ENCODE measurements at regions not wholly inside any gene's neighbourhood (a gene's known extent, or its start where the extent isn't known, plus 50 kb on each side); places are given as distances from the start of the nearest gene placed in this dataset.

GRCh38 chr4:55238407-55238806 is 107.6 kb upstream of the SRD5A3 start:
- FAIRE-seq (no peak), DNase-seq (ENCODE audit: low read depth, low spot score) (no peak)
- no peak for TF ChIP-seq EZH2 (IDR thresholded peaks at IDR 0.05; ENCODE audit: low read length)
- no peaks in the 10 kb centered on the region for H4K20me1 ChIP-seq (ENCODE audit: control insufficient read depth, extremely low read depth, insufficient read depth, low read length)
- no peak overlapping the region for H3K4me3 ChIP-seq (ENCODE audit: control insufficient read depth in 2 of 3, extremely low read depth in 1 of 3, insufficient read depth in 2 of 3, low read depth in 1 of 3, low read length in 3 of 3)
- no peaks in the 10 kb centered on the region for H3K9me3 ChIP-seq (ENCODE audit: control insufficient read depth, low read depth, low read length)
- H3K79me2 ChIP-seq (ENCODE audit: control insufficient read depth, insufficient read depth, low read length), result no peaks in the 10 kb centered on the region
- no peak overlapping the region for H3K9ac ChIP-seq (ENCODE audit: control insufficient read depth, extremely low read depth, insufficient read depth, low read length)
- H3K4me2 ChIP-seq (ENCODE audit: control insufficient read depth, extremely low read depth, insufficient read depth, low read depth, low read length), result no peak overlapping the region
- H3K9me1 ChIP-seq (ENCODE audit: control insufficient read depth, extremely low read depth, insufficient read depth, low read length), result no peaks in the 10 kb centered on the region
- dilution Hi-C loops (cut with MboI; ENCODE audit: extremely low pct_ligation_motif_present, low sequenced_read_pairs), result no loop called here
- H3K4me1 ChIP-seq (ENCODE audit: control insufficient read depth, extremely low read depth, insufficient read depth, low read length), result no peaks in the 10 kb centered on the region
- H3K27me3 ChIP-seq (ENCODE audit: control insufficient read depth, extremely low read depth, insufficient read depth, low read length), result no peaks in the 10 kb centered on the region
- H3K36me3 ChIP-seq (ENCODE audit: control insufficient read depth in 2 of 2, extremely low read depth in 1 of 2, insufficient read depth in 2 of 2, low read length in 2 of 2), result no peaks in the 10 kb centered on the region
- no peak overlapping the region for H2AFZ ChIP-seq (ENCODE audit: control insufficient read depth, low read length)
- H3K27ac ChIP-seq (ENCODE audit: control insufficient read depth, insufficient read depth, low read length), result no peak overlapping the region

DNA sequence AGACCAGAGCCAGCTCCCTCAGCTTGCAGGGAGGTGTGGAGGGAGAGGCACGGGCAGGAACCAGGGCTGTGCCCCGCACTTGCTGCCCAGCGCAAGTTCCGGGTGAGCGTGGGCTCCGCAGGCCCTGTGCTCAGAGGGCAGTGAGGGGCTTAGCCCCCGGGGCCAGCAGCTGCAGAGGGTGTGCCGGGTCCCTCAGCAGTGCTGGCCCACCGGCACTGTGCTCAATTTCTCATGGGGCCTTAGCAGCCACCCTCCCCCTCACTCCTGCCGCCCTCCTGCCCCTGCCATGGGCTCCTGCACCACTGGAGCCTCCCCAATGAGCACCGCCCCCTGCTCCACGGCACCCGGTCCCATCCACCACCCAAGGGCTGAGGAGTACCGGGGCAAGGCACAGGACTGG is 104.6 kb upstream of the SRD5A3 start:
- H3K4me3 ChIP-seq (ENCODE audit: control insufficient read depth in 2 of 3, extremely low read depth in 1 of 3, insufficient read depth in 2 of 3, low read depth in 1 of 3, low read length in 3 of 3), result no peak overlapping the region
- H3K27ac ChIP-seq (ENCODE audit: control insufficient read depth, insufficient read depth, low read length), result no peak overlapping the region
- no peaks in the 10 kb centered on the region for H4K20me1 ChIP-seq (ENCODE audit: control insufficient read depth, extremely low read depth, insufficient read depth, low read length)
- no peaks in the 10 kb centered on the region for H3K4me1 ChIP-seq (ENCODE audit: control insufficient read depth, extremely low read depth, insufficient read depth, low read length)
- no peak for FAIRE-seq
- dilution Hi-C loops (cut with MboI; ENCODE audit: extremely low pct_ligation_motif_present, low sequenced_read_pairs), result no loop called here
- no peak overlapping the region for H3K9ac ChIP-seq (ENCODE audit: control insufficient read depth, extremely low read depth, insufficient read depth, low read length)
- H3K9me3 ChIP-seq (ENCODE audit: control insufficient read depth, low read depth, low read length), result no peaks in the 10 kb centered on the region
- H2AFZ ChIP-seq (ENCODE audit: control insufficient read depth, low read length), result no peak overlapping the region
- H3K36me3 ChIP-seq (ENCODE audit: control insufficient read depth in 2 of 2, extremely low read depth in 1 of 2, insufficient read depth in 2 of 2, low read length in 2 of 2), result no peaks in the 10 kb centered on the region
- H3K79me2 ChIP-seq (ENCODE audit: control insufficient read depth, insufficient read depth, low read length), result no peaks in the 10 kb centered on the region
- no peak for DNase-seq (ENCODE audit: low read depth, low spot score)
- H3K27me3 ChIP-seq (ENCODE audit: control insufficient read depth, extremely low read depth, insufficient read depth, low read length), result no peaks in the 10 kb centered on the region
- no peak overlapping the region for H3K4me2 ChIP-seq (ENCODE audit: control insufficient read depth, extremely low read depth, insufficient read depth, low read depth, low read length)
- TF ChIP-seq EZH2 (IDR thresholded peaks at IDR 0.05; ENCODE audit: low read length) (no peak), CTCF (optimal IDR thresholded peaks at IDR 0.05 in 1 of 3, IDR thresholded peaks at IDR 0.05 in 1 of 3, conservative IDR thresholded peaks at IDR 0.05 in 1 of 3; ENCODE audit: extremely low read depth in 1 of 3, insufficient read depth in 2 of 3, low read length in 3 of 3) (no peak)
- no peaks in the 10 kb centered on the region for H3K9me1 ChIP-seq (ENCODE audit: control insufficient read depth, extremely low read depth, insufficient read depth, low read length)

- no peaks in the 10 kb centered on the region for H3K79me2 ChIP-seq (ENCODE audit: control insufficient read depth, insufficient read depth, low read length)
- TF ChIP-seq EZH2 (IDR thresholded peaks at IDR 0.05; ENCODE audit: low read length), result no peak
- TF ChIP-seq CTCF (optimal IDR thresholded peaks at IDR 0.05 in 1 of 3, IDR thresholded peaks at IDR 0.05 in 1 of 3, conservative IDR thresholded peaks at IDR 0.05 in 1 of 3; ENCODE audit: extremely low read depth in 1 of 3, insufficient read depth in 2 of 3, low read length in 3 of 3), result no peak
- no peaks in the 10 kb centered on the region for H3K9me3 ChIP-seq (ENCODE audit: control insufficient read depth, low read depth, low read length)
- H3K27me3 ChIP-seq (ENCODE audit: control insufficient read depth, extremely low read depth, insufficient read depth, low read length), result no peaks in the 10 kb centered on the region
- no peak overlapping the region for H3K9ac ChIP-seq (ENCODE audit: control insufficient read depth, extremely low read depth, insufficient read depth, low read length)
- dilution Hi-C loops (cut with MboI; ENCODE audit: extremely low pct_ligation_motif_present, low sequenced_read_pairs), result no loop called here
- H3K4me3 ChIP-seq (ENCODE audit: control insufficient read depth in 2 of 3, extremely low read depth in 1 of 3, insufficient read depth in 2 of 3, low read depth in 1 of 3, low read length in 3 of 3), result no peak overlapping the region
- no peak overlapping the region for H3K27ac ChIP-seq (ENCODE audit: control insufficient read depth, insufficient read depth, low read length)
- no peak overlapping the region for H2AFZ ChIP-seq (ENCODE audit: control insufficient read depth, low read length)
- H4K20me1 ChIP-seq (ENCODE audit: control insufficient read depth, extremely low read depth, insufficient read depth, low read length), result no peaks in the 10 kb centered on the region
- H3K4me2 ChIP-seq (ENCODE audit: control insufficient read depth, extremely low read depth, insufficient read depth, low read depth, low read length), result no peak overlapping the region
- no peaks in the 10 kb centered on the region for H3K4me1 ChIP-seq (ENCODE audit: control insufficient read depth, extremely low read depth, insufficient read depth, low read length)
- H3K9me1 ChIP-seq (ENCODE audit: control insufficient read depth, extremely low read depth, insufficient read depth, low read length), result no peaks in the 10 kb centered on the region
- H3K36me3 ChIP-seq (ENCODE audit: control insufficient read depth in 2 of 2, extremely low read depth in 1 of 2, insufficient read depth in 2 of 2, low read length in 2 of 2), result no peaks in the 10 kb centered on the region
- no peak for FAIRE-seq
- DNase-seq (ENCODE audit: low read depth, low spot score), result no peak
These were observed 103.5 kb upstream of the SRD5A3 start for GRCh38 chr4:55242506-55242905.

Measured in keratinocyte (primary cell).